Neural cell (in vitro differentiated cells): ENCODE measurements at regions not wholly inside any gene's neighbourhood (a gene's known extent, or its start where the extent isn't known, plus 50 kb on each side); places are given as distances from the start of the nearest gene placed in this dataset.
"Not testable (repeated sequence)": the region's sequence is repeated elsewhere in the genome, so short reads cannot be mapped to it uniquely, and the experiment has no call there.

Source experiments
- H2AFZ ChIP-seq: fragments of 200-600, 300-800 bp; sonication (generic), shearing (Covaris generic); 2 replicates; pipeline ENCODE4 v1.6.0; 2014; ENCODE audit warnings: low read depth, mild to moderate bottlenecking, antibody characterized with exemption, low read length, moderate library complexity
- H3F3A ChIP-seq: fragments of 200-600 bp; shearing (Covaris generic); 2 replicates; pipeline ENCODE4 v1.6.1; 2016; ENCODE audit warnings: mild to moderate bottlenecking, moderate library complexity, mixed read lengths, antibody characterized with exemption, low read length; ENCODE audit not compliant: insufficient read depth, poor library complexity, severe bottlenecking
- H3K27ac ChIP-seq: fragments of 200-600, 300-800 bp; sonication (generic), shearing (Covaris generic); 2 replicates; pipeline ENCODE4 v1.5.1; 2014; ENCODE audit warnings: mild to moderate bottlenecking, low read length, moderate library complexity
- H3K27me3 ChIP-seq: fragments of 300-800, 200-600 bp; sonication (generic), shearing (Covaris generic); 2 replicates; pipeline ENCODE4 v1.6.0; 2014; ENCODE audit warnings: mild to moderate bottlenecking, low read depth, low read length, moderate library complexity; ENCODE audit not compliant: insufficient read depth
- H3K36me3 ChIP-seq: fragments of 300-800, 200-600 bp; sonication (generic), shearing (Covaris generic); 2 replicates; pipeline ENCODE4 v1.5.1; 2014; ENCODE audit warnings: mild to moderate bottlenecking, antibody characterized with exemption, low read length, moderate library complexity; ENCODE audit not compliant: insufficient read depth
- H3K4me2 ChIP-seq: fragments of 300-800, 200-600 bp; sonication (generic), shearing (Covaris generic); 2 replicates; pipeline ENCODE4 v1.6.0; 2014; ENCODE audit warnings: mild to moderate bottlenecking, low read length
- H3K4me3 ChIP-seq: fragments of 300-800, 200-600 bp; sonication (generic), shearing (Covaris generic); 2 replicates; pipeline ENCODE4 v1.5.1; 2014; ENCODE audit warnings: mild to moderate bottlenecking, low read length, moderate library complexity
- H3K79me2 ChIP-seq: fragments of 200-600 bp; shearing (Covaris generic); replicated peaks from 2 replicates; pipeline ENCODE4 v1.6.0; 2014; ENCODE audit warnings: mild to moderate bottlenecking, low read length, moderate library complexity; ENCODE audit not compliant: insufficient read depth
- H3K9ac ChIP-seq: fragments of 300-800, 200-600 bp; sonication (generic), shearing (Covaris generic); 2 replicates; pipeline ENCODE4 v1.6.1; 2016; ENCODE audit warnings: mild to moderate bottlenecking, low read length, mixed read lengths
- H3K9me2 ChIP-seq: fragments of 200-600 bp; shearing (Covaris generic); 2 replicates; pipeline ENCODE4 v1.6.1; 2016; ENCODE audit warnings: mild to moderate bottlenecking, low read length, mixed read lengths; ENCODE audit not compliant: insufficient read depth
- H3K9me3 ChIP-seq: fragments of 200-600, 300-800 bp; sonication (generic), shearing (Covaris generic); 2 replicates; pipeline ENCODE4 v1.6.1; 2016; ENCODE audit warnings: mild to moderate bottlenecking, mixed run types, low read length, moderate library complexity, mixed read lengths
- H4K20me1 ChIP-seq: fragments of 200-600 bp; shearing (Covaris generic); 2 replicates; pipeline ENCODE4 v1.6.1; 2016; ENCODE audit warnings: mild to moderate bottlenecking, mixed run types; ENCODE audit not compliant: insufficient read depth
- EP300 ChIP-seq: fragments of 450-650 bp; conservative IDR thresholded peaks from 2 replicates; pipeline ENCODE4 v1.6.1; 2014; ENCODE audit warnings: antibody characterized with exemption, mild to moderate bottlenecking, moderate library complexity; ENCODE audit not compliant: poor library complexity, severe bottlenecking
- EZH2 ChIP-seq: fragments of 200-600, 300-800 bp; shearing (Covaris generic), sonication (generic); IDR thresholded peaks from 2 replicates; pipeline ENCODE4 v1.6.1; 2014; ENCODE audit warnings: antibody characterized with exemption, low read length, borderline replicate concordance, mild to moderate bottlenecking; ENCODE audit not compliant: insufficient read depth, poor library complexity, severe bottlenecking
- MXI1 ChIP-seq: fragments of 450-650 bp; conservative IDR thresholded peaks from 2 replicates; pipeline ENCODE4 v1.6.1; 2014; ENCODE audit warnings: antibody characterized with exemption, mild to moderate bottlenecking; ENCODE audit not compliant: poor library complexity, severe bottlenecking
- POLR2AphosphoS5 ChIP-seq: IDR thresholded peaks from 2 replicates; pipeline ENCODE4 v1.6.1; 2012
- RAD21 ChIP-seq: fragments of 450-650 bp; conservative IDR thresholded peaks from 2 replicates; pipeline ENCODE4 v1.6.1; 2014; ENCODE audit warnings: antibody characterized with exemption, mild to moderate bottlenecking, moderate library complexity
- SMC3 ChIP-seq: fragments of 450-650 bp; conservative IDR thresholded peaks from 2 replicates; pipeline ENCODE4 v1.6.1; 2014; ENCODE audit warnings: antibody characterized with exemption, mild to moderate bottlenecking, moderate library complexity; ENCODE audit not compliant: poor library complexity
- TAF1 ChIP-seq: IDR thresholded peaks from 2 replicates; pipeline ENCODE4 v1.6.1; 2012; ENCODE audit warnings: low read depth
- TF ChIP-seq, protein P1 (sequence below): IDR thresholded peaks from 2 replicates; pipeline ENCODE4 v1.6.1; 2012; ENCODE audit warnings: borderline replicate concordance
- TF ChIP-seq, protein P2 (sequence below): fragments of 450-650 bp; IDR thresholded peaks from 2 replicates; pipeline ENCODE4 v1.5.1; 2014; ENCODE audit warnings: antibody characterized with exemption, mild to moderate bottlenecking, moderate library complexity; ENCODE audit not compliant: poor library complexity, severe bottlenecking

DNA sequence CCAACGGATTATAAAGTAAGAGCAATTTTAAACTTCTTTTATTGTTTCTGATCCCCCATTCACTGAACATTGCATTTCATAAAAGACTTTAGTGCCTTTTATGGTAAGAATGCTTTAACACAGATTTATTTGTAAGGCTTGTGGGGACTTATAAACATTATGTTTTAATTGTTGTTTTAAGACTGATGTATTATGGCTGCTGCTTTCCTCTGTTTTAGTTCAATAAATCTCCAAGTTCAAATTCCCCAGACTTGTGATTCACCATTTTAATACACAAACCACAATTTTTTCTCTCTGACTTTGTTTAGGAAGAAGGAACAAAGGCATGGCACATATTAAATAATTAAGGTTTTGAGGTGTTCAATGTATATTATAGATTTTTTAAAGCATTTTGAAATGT lies 753.3 kb downstream of the SLC6A15 start:
- no peak overlapping the region for H3K4me3 ChIP-seq
- H3F3A ChIP-seq = no peaks in the 10 kb centered on the region
- TF ChIP-seq, protein P1, sequence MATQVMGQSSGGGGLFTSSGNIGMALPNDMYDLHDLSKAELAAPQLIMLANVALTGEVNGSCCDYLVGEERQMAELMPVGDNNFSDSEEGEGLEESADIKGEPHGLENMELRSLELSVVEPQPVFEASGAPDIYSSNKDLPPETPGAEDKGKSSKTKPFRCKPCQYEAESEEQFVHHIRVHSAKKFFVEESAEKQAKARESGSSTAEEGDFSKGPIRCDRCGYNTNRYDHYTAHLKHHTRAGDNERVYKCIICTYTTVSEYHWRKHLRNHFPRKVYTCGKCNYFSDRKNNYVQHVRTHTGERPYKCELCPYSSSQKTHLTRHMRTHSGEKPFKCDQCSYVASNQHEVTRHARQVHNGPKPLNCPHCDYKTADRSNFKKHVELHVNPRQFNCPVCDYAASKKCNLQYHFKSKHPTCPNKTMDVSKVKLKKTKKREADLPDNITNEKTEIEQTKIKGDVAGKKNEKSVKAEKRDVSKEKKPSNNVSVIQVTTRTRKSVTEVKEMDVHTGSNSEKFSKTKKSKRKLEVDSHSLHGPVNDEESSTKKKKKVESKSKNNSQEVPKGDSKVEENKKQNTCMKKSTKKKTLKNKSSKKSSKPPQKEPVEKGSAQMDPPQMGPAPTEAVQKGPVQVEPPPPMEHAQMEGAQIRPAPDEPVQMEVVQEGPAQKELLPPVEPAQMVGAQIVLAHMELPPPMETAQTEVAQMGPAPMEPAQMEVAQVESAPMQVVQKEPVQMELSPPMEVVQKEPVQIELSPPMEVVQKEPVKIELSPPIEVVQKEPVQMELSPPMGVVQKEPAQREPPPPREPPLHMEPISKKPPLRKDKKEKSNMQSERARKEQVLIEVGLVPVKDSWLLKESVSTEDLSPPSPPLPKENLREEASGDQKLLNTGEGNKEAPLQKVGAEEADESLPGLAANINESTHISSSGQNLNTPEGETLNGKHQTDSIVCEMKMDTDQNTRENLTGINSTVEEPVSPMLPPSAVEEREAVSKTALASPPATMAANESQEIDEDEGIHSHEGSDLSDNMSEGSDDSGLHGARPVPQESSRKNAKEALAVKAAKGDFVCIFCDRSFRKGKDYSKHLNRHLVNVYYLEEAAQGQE = no peak
- TF ChIP-seq, protein P2, sequence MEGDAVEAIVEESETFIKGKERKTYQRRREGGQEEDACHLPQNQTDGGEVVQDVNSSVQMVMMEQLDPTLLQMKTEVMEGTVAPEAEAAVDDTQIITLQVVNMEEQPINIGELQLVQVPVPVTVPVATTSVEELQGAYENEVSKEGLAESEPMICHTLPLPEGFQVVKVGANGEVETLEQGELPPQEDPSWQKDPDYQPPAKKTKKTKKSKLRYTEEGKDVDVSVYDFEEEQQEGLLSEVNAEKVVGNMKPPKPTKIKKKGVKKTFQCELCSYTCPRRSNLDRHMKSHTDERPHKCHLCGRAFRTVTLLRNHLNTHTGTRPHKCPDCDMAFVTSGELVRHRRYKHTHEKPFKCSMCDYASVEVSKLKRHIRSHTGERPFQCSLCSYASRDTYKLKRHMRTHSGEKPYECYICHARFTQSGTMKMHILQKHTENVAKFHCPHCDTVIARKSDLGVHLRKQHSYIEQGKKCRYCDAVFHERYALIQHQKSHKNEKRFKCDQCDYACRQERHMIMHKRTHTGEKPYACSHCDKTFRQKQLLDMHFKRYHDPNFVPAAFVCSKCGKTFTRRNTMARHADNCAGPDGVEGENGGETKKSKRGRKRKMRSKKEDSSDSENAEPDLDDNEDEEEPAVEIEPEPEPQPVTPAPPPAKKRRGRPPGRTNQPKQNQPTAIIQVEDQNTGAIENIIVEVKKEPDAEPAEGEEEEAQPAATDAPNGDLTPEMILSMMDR = no peak
- no peak for TF ChIP-seq POLR2AphosphoS5
- no peak for TF ChIP-seq EP300
- TF ChIP-seq RAD21 = no peak
- TF ChIP-seq EZH2 = no peak
- no peak for TF ChIP-seq SMC3
- TF ChIP-seq TAF1 = no peak
- TF ChIP-seq MXI1 = no peak
- H3K36me3 ChIP-seq = no peaks in the 10 kb centered on the region
- H3K27me3 ChIP-seq = no peaks in the 10 kb centered on the region
- no peaks in the 10 kb centered on the region for H4K20me1 ChIP-seq
- no peaks in the 10 kb centered on the region for H3K9me2 ChIP-seq
- no peak overlapping the region for H2AFZ ChIP-seq
- H3K79me2 ChIP-seq = no peaks in the 10 kb centered on the region
- H3K4me2 ChIP-seq = no peak overlapping the region
- no peaks in the 10 kb centered on the region for H3K9me3 ChIP-seq
- no peak overlapping the region for H3K27ac ChIP-seq
- no peak overlapping the region for H3K9ac ChIP-seq

DNA sequence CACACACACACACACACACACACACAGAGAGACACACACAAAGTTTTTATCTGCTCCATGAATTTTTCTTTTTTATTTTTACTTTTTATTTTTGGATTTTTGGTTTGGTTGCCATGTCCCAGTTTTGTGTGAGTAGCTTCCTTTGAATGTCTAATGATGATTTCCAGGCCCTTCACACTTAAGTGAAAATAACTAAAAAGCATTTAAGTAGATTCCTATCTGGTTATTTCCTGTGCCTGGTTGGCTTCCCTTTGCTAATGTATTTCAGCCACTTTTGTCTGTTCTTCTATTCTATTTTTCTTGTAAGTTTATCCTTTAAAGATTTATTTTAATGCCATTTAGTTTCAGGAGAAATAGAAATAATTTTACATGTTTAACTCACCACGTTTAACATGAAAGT lies 755.4 kb downstream of the SLC6A15 start:
- Histone ChIP-seq H3K9me2 (no peaks in the 10 kb centered on the region), H3K27me3 (no peaks in the 10 kb centered on the region), H3K9me3 (no peaks in the 10 kb centered on the region), H3F3A (no peaks in the 10 kb centered on the region), H3K4me2 (no peak overlapping the region), H2AFZ (no peak overlapping the region), H3K79me2 (no peaks in the 10 kb centered on the region), H3K4me3 (no peak overlapping the region), H3K36me3 (no peaks in the 10 kb centered on the region), H3K9ac (no peak overlapping the region), H3K27ac (no peak overlapping the region), H4K20me1 (no peaks in the 10 kb centered on the region)
- TF ChIP-seq, protein P1 = no peak
- TF ChIP-seq, protein P2 = no peak
- TF ChIP-seq RAD21 = no peak
- no peak for TF ChIP-seq POLR2AphosphoS5
- TF ChIP-seq EP300 = no peak
- no peak for TF ChIP-seq TAF1
- TF ChIP-seq MXI1 = no peak
- no peak for TF ChIP-seq SMC3
- no peak for TF ChIP-seq EZH2

DNA sequence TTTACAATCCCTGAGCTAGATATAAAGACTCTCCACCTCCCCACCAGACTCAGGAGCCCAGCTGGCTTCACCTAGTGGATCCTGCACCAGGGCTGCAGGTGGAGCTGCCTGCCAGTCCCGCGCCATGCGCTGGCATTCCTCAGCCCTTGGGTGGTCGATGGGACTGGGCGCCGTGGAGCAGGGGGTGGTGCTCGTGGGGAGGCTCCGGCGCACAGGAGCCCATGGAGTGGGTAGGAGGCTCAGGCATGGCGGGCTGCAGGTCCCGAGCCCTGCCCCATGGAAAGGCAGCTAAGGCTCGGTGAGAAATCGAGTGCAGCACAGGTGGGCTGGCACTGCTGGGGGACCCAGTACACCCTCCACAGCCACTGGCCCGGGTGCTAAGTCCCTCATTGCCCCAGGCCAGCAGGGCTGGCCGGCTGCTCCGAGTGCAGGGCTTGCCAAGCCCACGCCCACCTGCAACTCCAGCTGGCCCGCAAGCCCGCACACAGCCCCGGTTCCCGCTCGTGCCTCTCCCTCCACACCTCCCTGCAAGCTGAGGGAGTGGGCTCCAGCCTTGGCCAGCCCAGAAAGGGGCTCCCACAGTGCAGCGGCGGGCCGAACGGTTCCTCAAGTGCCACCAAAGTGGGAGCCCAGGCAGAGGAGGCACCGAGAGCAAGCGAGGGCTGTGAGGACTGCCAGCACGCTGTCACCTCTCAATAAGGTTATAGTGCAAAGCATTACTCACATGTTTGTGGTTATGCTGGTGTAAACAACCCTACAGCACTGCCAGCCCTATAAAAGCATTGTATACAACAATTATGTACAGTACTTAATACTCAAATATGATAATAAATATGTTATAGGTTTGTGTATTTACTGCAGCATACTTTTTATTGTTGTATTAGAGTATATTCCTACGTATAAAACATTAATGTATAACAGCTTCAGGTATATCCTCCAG lies 757.3 kb downstream of the SLC6A15 start:
- not testable (repeated sequence) for H3K27ac ChIP-seq, H2AFZ ChIP-seq, H3F3A ChIP-seq, H3K36me3 ChIP-seq, H3K27me3 ChIP-seq, H3K4me3 ChIP-seq, H3K79me2 ChIP-seq, H4K20me1 ChIP-seq, H3K9me2 ChIP-seq, H3K9me3 ChIP-seq, H3K9ac ChIP-seq, H3K4me2 ChIP-seq
